Hepatocyte (in vitro differentiated cells): ENCODE measurements at regions not wholly inside any gene's neighbourhood (a gene's known extent, or its start where the extent isn't known, plus 50 kb on each side); places are given as distances from the start of the nearest gene placed in this dataset.

Source experiments
- DNase-seq: peaks from one replicate; pipeline ENCODE4 v3.0.0-alpha.2; 2016; ENCODE audit warnings: low spot score
- H2AFZ ChIP-seq: fragments of 200-600 bp; sonication (generic); 2 replicates; pipeline ENCODE4 v1.6.0; 2016; ENCODE audit warnings: antibody characterized with exemption, mild to moderate bottlenecking
- H3K27ac ChIP-seq: fragments of 200-600 bp; sonication (generic); 2 replicates; pipeline ENCODE4 v1.5.1; 2016; ENCODE audit warnings: mild to moderate bottlenecking
- H3K27me3 ChIP-seq: fragments of 200-600 bp; sonication (generic); 2 replicates; pipeline ENCODE4 v1.6.1; 2016
- H3K36me3 ChIP-seq: fragments of 200-600 bp; sonication (generic); replicated peaks from 2 replicates; pipeline ENCODE4 v1.5.1; 2016; ENCODE audit warnings: low read depth; ENCODE audit not compliant: insufficient read depth
- H3K4me1 ChIP-seq: fragments of 200-600 bp; sonication (generic); 2 replicates; pipeline ENCODE4 v1.5.1; 2016; ENCODE audit warnings: mild to moderate bottlenecking, moderate library complexity; ENCODE audit not compliant: insufficient read depth
- H3K4me2 ChIP-seq: fragments of 200-600 bp; sonication (generic); 2 replicates; pipeline ENCODE4 v1.6.0; 2016
- H3K4me3 ChIP-seq: fragments of 200-600 bp; sonication (generic); 2 replicates; pipeline ENCODE4 v1.5.1; 2016; ENCODE audit warnings: mild to moderate bottlenecking
- H3K79me2 ChIP-seq: fragments of 200-600 bp; sonication (generic); 2 replicates; pipeline ENCODE4 v1.6.0; 2017; ENCODE audit warnings: mild to moderate bottlenecking
- H3K9me2 ChIP-seq: fragments of 200-600 bp; sonication (generic); replicated peaks from 2 replicates; pipeline ENCODE4 v1.6.0; 2017; ENCODE audit warnings: mild to moderate bottlenecking; ENCODE audit not compliant: insufficient read depth
- H3K9me3 ChIP-seq: fragments of 200-600 bp; sonication (generic); 2 replicates; pipeline ENCODE4 v1.5.1; 2016; ENCODE audit warnings: low read depth, mild to moderate bottlenecking
- H4K20me1 ChIP-seq: fragments of 200-600 bp; sonication (generic); 2 replicates; pipeline ENCODE4 v1.6.0; 2016; ENCODE audit warnings: mild to moderate bottlenecking; ENCODE audit not compliant: insufficient read depth, poor library complexity, severe bottlenecking
- EZH2 ChIP-seq: fragments of 200-600 bp; sonication (generic); IDR thresholded peaks from 2 replicates; pipeline ENCODE4 v1.6.1; 2016; ENCODE audit warnings: antibody characterized with exemption, mild to moderate bottlenecking, borderline replicate concordance
- EZH2phosphoT487 ChIP-seq: fragments of 200-600 bp; sonication (generic); IDR thresholded peaks from one replicate; pipeline ENCODE4 v1.6.1; 2018; ENCODE audit warnings: antibody characterized with exemption, mild to moderate bottlenecking, low read depth, moderate library complexity; ENCODE audit not compliant: unreplicated experiment, severe bottlenecking
- WGBS: methylation state at CpG from one replicate; pipeline ENCODE4 v1.1.6; 2016; ENCODE audit warnings: low lambda C conversion rate; ENCODE audit errors: missing lambda C conversion rate; 5-methylcytosine and 5-hydroxymethylcytosine counted together
- TF ChIP-seq, protein P1 (sequence below): fragments of 200-600 bp; sonication (generic); IDR thresholded peaks from 2 replicates; pipeline ENCODE4 v1.5.1; 2016; ENCODE audit warnings: antibody characterized with exemption, mild to moderate bottlenecking; ENCODE audit not compliant: poor library complexity

DNA sequence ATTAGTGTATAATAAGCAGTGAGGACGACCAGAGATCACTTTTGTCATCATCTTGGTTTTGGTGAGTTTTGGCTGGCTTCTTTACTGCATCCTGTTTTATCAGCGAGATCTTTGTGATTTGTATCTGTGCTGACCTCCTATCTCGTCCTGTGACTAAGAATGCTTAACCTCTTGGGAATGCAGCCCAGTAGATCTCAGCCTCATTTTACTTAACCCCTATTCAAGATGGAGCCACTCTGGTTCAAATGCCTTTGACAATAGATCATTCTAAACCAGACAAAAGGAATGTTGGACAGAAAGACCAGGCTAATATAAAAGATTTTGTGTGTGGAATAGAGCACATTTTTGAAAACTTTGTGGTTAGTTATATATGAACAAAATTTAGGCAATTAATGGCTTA is 618.5 kb upstream of the BCHE start:
- Histone ChIP-seq H2AFZ (no peak overlapping the region), H3K4me3 (no peak overlapping the region), H4K20me1 (no peaks in the 10 kb centered on the region), H3K9me2 (no peaks in the 10 kb centered on the region), H3K36me3 (no peaks in the 10 kb centered on the region), H3K27ac (no peak overlapping the region), H3K4me2 (no peak overlapping the region), H3K9me3 (no peaks in the 10 kb centered on the region), H3K79me2 (no peaks in the 10 kb centered on the region), H3K27me3 (no peaks in the 10 kb centered on the region), H3K4me1 (no peaks in the 10 kb centered on the region)
- TF ChIP-seq, protein P1, sequence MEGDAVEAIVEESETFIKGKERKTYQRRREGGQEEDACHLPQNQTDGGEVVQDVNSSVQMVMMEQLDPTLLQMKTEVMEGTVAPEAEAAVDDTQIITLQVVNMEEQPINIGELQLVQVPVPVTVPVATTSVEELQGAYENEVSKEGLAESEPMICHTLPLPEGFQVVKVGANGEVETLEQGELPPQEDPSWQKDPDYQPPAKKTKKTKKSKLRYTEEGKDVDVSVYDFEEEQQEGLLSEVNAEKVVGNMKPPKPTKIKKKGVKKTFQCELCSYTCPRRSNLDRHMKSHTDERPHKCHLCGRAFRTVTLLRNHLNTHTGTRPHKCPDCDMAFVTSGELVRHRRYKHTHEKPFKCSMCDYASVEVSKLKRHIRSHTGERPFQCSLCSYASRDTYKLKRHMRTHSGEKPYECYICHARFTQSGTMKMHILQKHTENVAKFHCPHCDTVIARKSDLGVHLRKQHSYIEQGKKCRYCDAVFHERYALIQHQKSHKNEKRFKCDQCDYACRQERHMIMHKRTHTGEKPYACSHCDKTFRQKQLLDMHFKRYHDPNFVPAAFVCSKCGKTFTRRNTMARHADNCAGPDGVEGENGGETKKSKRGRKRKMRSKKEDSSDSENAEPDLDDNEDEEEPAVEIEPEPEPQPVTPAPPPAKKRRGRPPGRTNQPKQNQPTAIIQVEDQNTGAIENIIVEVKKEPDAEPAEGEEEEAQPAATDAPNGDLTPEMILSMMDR: no peak
- TF ChIP-seq EZH2: no peak
- no peak for TF ChIP-seq EZH2phosphoT487
- 79% methylated on average over 3 of the region's 3 CpGs for WGBS
- no peak for DNase-seq

DNA sequence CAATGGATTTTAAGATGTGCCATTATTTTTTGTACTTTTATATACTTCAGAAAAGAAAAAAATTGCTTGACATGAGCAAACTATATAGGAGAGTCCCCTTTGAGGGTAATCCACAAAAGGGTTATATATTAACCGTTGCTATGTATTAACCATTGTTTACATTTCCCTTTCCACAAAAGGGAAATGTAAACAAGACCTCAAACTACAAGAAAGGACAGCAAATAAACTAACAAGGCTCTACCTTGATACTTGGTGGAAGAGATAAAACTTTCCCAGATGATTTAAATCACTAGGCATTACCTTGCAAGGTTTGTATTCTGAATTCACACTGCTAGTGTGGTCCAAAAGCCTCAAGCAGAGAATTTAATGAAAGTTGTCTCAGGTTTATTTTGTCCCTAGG is 616.3 kb upstream of the BCHE start:
- Histone ChIP-seq H2AFZ (no peak overlapping the region), H3K27me3 (no peaks in the 10 kb centered on the region), H3K79me2 (no peaks in the 10 kb centered on the region), H3K4me3 (no peak overlapping the region), H3K36me3 (no peaks in the 10 kb centered on the region), H4K20me1 (no peaks in the 10 kb centered on the region), H3K9me3 (no peaks in the 10 kb centered on the region), H3K27ac (no peak overlapping the region), H3K4me2 (peak overlapping the region; percentile 14), H3K9me2 (no peaks in the 10 kb centered on the region), H3K4me1 (no peaks in the 10 kb centered on the region)
- no peak for DNase-seq
- 37% methylated on average over 1 of the region's 1 CpG for WGBS
- TF ChIP-seq EZH2phosphoT487 (no peak), EZH2 (no peak)
- TF ChIP-seq, protein P1: no peak

DNA sequence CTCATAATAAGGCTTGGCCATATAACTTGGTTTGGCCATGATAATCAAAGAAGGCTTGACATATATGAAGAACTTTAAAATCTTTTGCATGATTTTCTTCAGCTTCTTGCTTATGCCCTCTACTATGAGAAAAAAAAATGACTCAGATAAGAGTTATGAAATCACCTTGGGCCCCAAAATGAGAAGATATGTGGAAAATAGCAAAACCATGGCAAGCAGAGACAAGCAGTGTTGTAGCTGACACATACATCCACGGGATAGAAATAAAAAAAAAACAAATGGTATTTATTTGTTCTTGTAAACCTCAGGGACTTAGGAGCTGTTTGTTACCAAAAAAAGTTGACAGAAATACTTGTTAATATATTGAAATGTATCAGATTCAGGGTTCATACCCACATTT is 614.8 kb upstream of the BCHE start:
- H3K36me3 ChIP-seq: no peaks in the 10 kb centered on the region
- no peaks in the 10 kb centered on the region for H3K4me1 ChIP-seq
- no peak overlapping the region for H2AFZ ChIP-seq
- no peaks in the 10 kb centered on the region for H3K79me2 ChIP-seq
- no peak overlapping the region for H3K4me2 ChIP-seq
- H4K20me1 ChIP-seq: no peaks in the 10 kb centered on the region
- no peak overlapping the region for H3K4me3 ChIP-seq
- no peaks in the 10 kb centered on the region for H3K9me3 ChIP-seq
- no peaks in the 10 kb centered on the region for H3K9me2 ChIP-seq
- H3K27me3 ChIP-seq: no peaks in the 10 kb centered on the region
- TF ChIP-seq EZH2phosphoT487: no peak
- 70% methylated on average over 1 of the region's 1 CpG for WGBS
- DNase-seq: no peak
- no peak overlapping the region for H3K27ac ChIP-seq

DNA sequence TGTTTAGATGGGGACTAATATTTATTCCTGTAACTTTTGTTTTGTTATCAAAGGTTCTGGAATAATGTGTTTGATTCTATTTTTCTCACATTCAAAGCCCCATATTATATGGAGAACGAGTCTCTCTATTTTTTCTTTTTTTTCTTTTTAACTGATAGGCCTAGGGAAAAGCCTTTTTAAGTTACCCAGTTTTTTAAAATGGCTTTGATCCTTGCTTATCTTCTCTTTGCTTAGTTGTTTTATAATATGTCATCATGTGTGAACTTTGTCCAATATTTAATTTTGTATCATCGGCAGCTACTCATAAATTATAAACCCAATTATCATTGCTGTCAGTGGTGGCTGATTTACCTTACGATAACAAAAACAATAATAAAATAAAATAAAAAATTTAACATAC is 610.3 kb upstream of the BCHE start:
- H3K36me3 ChIP-seq: no peaks in the 10 kb centered on the region
- no peak for DNase-seq
- no peaks in the 10 kb centered on the region for H3K9me2 ChIP-seq
- 62% methylated on average over 3 of the region's 3 CpGs for WGBS
- no peak for TF ChIP-seq EZH2phosphoT487
- TF ChIP-seq EZH2: no peak
- TF ChIP-seq, protein P1: no peak
- no peak overlapping the region for H3K4me3 ChIP-seq
- no peak overlapping the region for H2AFZ ChIP-seq
- no peaks in the 10 kb centered on the region for H4K20me1 ChIP-seq
- H3K79me2 ChIP-seq: no peaks in the 10 kb centered on the region
- H3K4me1 ChIP-seq: no peaks in the 10 kb centered on the region
- H3K27me3 ChIP-seq: no peaks in the 10 kb centered on the region
- no peak overlapping the region for H3K27ac ChIP-seq
- no peaks in the 10 kb centered on the region for H3K9me3 ChIP-seq
- H3K4me2 ChIP-seq: no peak overlapping the region
